HEK293 (cell line): ENCODE measurements at regions not wholly inside any gene's neighbourhood (a gene's known extent, or its start where the extent isn't known, plus 50 kb on each side); places are given as distances from the start of the nearest gene placed in this dataset.

Experiments used
- CTCF ChIA-PET: fragments of 350-600 bp; formaldehyde crosslinking; extraction: SDS; loops from one replicate; lab custom pipeline; 2021; ENCODE audit warnings: antibody characterized with exemption; lab: Yijun Ruan, JAX
- POLR2A ChIA-PET: fragments of 300-600 bp; formaldehyde crosslinking; extraction: SDS; loops from one replicate; lab custom pipeline; 2020; ENCODE audit warnings: antibody characterized with exemption, inconsistent platforms; lab: Yijun Ruan, JAX
- H3K27ac ChIP-seq: fragments of 200-500 bp; sonication (Bioruptor generic); 2 replicates; pipeline ENCODE4 v1.5.1; 2014; ENCODE audit warnings: low read depth, low read length, control low read depth, inconsistent platforms; ENCODE audit errors: extremely low read depth
- H3K36me3 ChIP-seq, 2 experiments: fragments of 200-500 bp in 1 of 2; sonication (Bioruptor generic) in 1 of 2; 1 replicate in 1 of 2; 2 replicates in 1 of 2; pipeline ENCODE4 v1.5.1; 2014 to 2017; ENCODE audit warnings: inconsistent platforms in 2 of 2, low read length in 2 of 2; ENCODE audit not compliant: control insufficient read depth in 2 of 2, insufficient read depth in 1 of 2
- H3K4me1 ChIP-seq: fragments of 200-500 bp; sonication (Bioruptor generic); 2 replicates; pipeline ENCODE4 v1.5.1; 2014; ENCODE audit warnings: mild to moderate bottlenecking, low read length, inconsistent platforms; ENCODE audit not compliant: control insufficient read depth, insufficient read depth
- H3K4me3 ChIP-seq: 2 replicates; pipeline ENCODE4 v1.5.1; 2011; ENCODE audit warnings: low read depth, mild to moderate bottlenecking, control low read depth, low read length, moderate library complexity
- H3K9me3 ChIP-seq: fragments of 200-500 bp; sonication (Bioruptor generic); 2 replicates; pipeline ENCODE4 v1.5.1; 2014; ENCODE audit warnings: low read depth, low read length, inconsistent platforms; ENCODE audit not compliant: control insufficient read depth, insufficient read depth
- AEBP2 ChIP-seq: fragments of 450-650 bp; formaldehyde crosslinking; IDR thresholded peaks from 2 replicates; pipeline ENCODE4 v1.5.1; 2016; ENCODE audit warnings: missing biosample characterization, missing genetic modification characterization, borderline replicate concordance
- FEZF1 ChIP-seq: fragments of 450-650 bp; formaldehyde crosslinking; IDR thresholded peaks from 2 replicates; pipeline ENCODE4 v1.5.1; 2016; ENCODE audit warnings: missing biosample characterization, missing genetic modification characterization
- HOXD13 ChIP-seq: sonication (generic); formaldehyde crosslinking; IDR thresholded peaks from 2 replicates; pipeline ENCODE4 v1.8.0; 2022; ENCODE audit warnings: missing genetic modification reagents, borderline replicate concordance
- KLF1 ChIP-seq: fragments of 450-650 bp; formaldehyde crosslinking; IDR thresholded peaks from 2 replicates; pipeline ENCODE4 v1.5.1; 2016; ENCODE audit warnings: missing biosample characterization, missing genetic modification characterization
- OSR2 ChIP-seq: fragments of 450-650 bp; formaldehyde crosslinking; IDR thresholded peaks from 2 replicates; pipeline ENCODE4 v1.5.1; 2016; ENCODE audit warnings: missing biosample characterization, missing genetic modification characterization
- ZBTB1 ChIP-seq: fragments of 450-650 bp; formaldehyde crosslinking; IDR thresholded peaks from 2 replicates; pipeline ENCODE4 v1.5.1; 2016; ENCODE audit warnings: missing biosample characterization, missing genetic modification characterization
- ZBTB21 ChIP-seq: fragments of 450-650 bp; formaldehyde crosslinking; IDR thresholded peaks from 2 replicates; pipeline ENCODE4 v1.5.1; 2017; ENCODE audit warnings: missing biosample characterization, missing genetic modification characterization
- ZBTB6 ChIP-seq: fragments of 450-650 bp; formaldehyde crosslinking; IDR thresholded peaks from 2 replicates; pipeline ENCODE4 v1.5.1; 2017; ENCODE audit warnings: missing biosample characterization, missing genetic modification characterization
- ZIC2 ChIP-seq: fragments of 450-650 bp; formaldehyde crosslinking; IDR thresholded peaks from 2 replicates; pipeline ENCODE4 v1.5.1; 2016; ENCODE audit warnings: missing biosample characterization, missing genetic modification characterization
- ZNF140 ChIP-seq: fragments of 450-650 bp; formaldehyde crosslinking; IDR thresholded peaks from 2 replicates; pipeline ENCODE4 v1.5.1; 2016; ENCODE audit warnings: missing biosample characterization, missing genetic modification characterization
- ZNF211 ChIP-seq: fragments of 450-650 bp; formaldehyde crosslinking; IDR thresholded peaks from 2 replicates; pipeline ENCODE4 v1.5.1; 2016; ENCODE audit warnings: low read depth, missing biosample characterization, missing genetic modification characterization
- ZNF221 ChIP-seq: fragments of 450-650 bp; formaldehyde crosslinking; IDR thresholded peaks from 2 replicates; pipeline ENCODE4 v1.5.1; 2017; ENCODE audit warnings: missing biosample characterization, missing genetic modification characterization, borderline replicate concordance
- ZNF223 ChIP-seq: fragments of 450-650 bp; formaldehyde crosslinking; IDR thresholded peaks from 2 replicates; pipeline ENCODE4 v1.5.1; 2016; ENCODE audit warnings: missing biosample characterization, missing genetic modification characterization
- ZNF311 ChIP-seq: fragments of 450-650 bp; formaldehyde crosslinking; IDR thresholded peaks from 2 replicates; pipeline ENCODE4 v1.5.1; 2017; ENCODE audit warnings: missing biosample characterization, missing genetic modification characterization, borderline replicate concordance
- ZNF324 ChIP-seq: fragments of 450-650 bp; formaldehyde crosslinking; IDR thresholded peaks from 2 replicates; pipeline ENCODE4 v1.5.1; 2016; ENCODE audit warnings: missing biosample characterization, missing genetic modification characterization
- ZNF391 ChIP-seq: fragments of 450-650 bp; formaldehyde crosslinking; IDR thresholded peaks from 2 replicates; pipeline ENCODE4 v1.5.1; 2016; ENCODE audit warnings: low read depth, missing biosample characterization, missing genetic modification characterization, borderline replicate concordance
- ZNF600 ChIP-seq: fragments of 450-650 bp; formaldehyde crosslinking; IDR thresholded peaks from 2 replicates; pipeline ENCODE4 v1.5.1; 2016; ENCODE audit warnings: missing biosample characterization, missing genetic modification characterization
- ZNF623 ChIP-seq: fragments of 450-650 bp; formaldehyde crosslinking; IDR thresholded peaks from 2 replicates; pipeline ENCODE4 v1.5.1; 2016; ENCODE audit warnings: missing biosample characterization, missing genetic modification characterization
- ZSCAN16 ChIP-seq: fragments of 450-650 bp; formaldehyde crosslinking; IDR thresholded peaks from 2 replicates; pipeline ENCODE4 v1.5.1; 2016; ENCODE audit warnings: missing biosample characterization, missing genetic modification characterization
- TF ChIP-seq, protein P1 (sequence below): sonication (generic); formaldehyde crosslinking; IDR thresholded peaks from 2 replicates; pipeline ENCODE4 v1.8.1; 2022; ENCODE audit warnings: mild to moderate bottlenecking, moderate library complexity, missing genetic modification reagents
- TF ChIP-seq, protein P2 (sequence below): fragments of 450-650 bp; formaldehyde crosslinking; IDR thresholded peaks from 2 replicates; pipeline ENCODE4 v1.5.1; 2017; ENCODE audit warnings: missing biosample characterization, missing genetic modification characterization

- Histone ChIP-seq H3K36me3 (no peaks in the 10 kb centered on the region), H3K27ac (no peak overlapping the region), H3K4me1 (no peaks in the 10 kb centered on the region), H3K4me3 (no peak overlapping the region), H3K9me3 (no peaks in the 10 kb centered on the region)
- CTCF ChIA-PET = no interaction called here
- TF ChIP-seq ZBTB21 (tag by site-specific recombination) (no peak), ZNF600 (tag by site-specific recombination) (no peak), AEBP2 (tag by site-specific recombination) (no peak), ZBTB1 (tag by site-specific recombination) (no peak), ZNF311 (tag by site-specific recombination) (no peak), ZIC2 (tag by site-specific recombination) (no peak), ZNF391 (no peak), ZNF223 (tag by site-specific recombination) (no peak), ZNF324 (tag by site-specific recombination) (no peak), ZNF211 (tag by site-specific recombination) (no peak), ZBTB6 (tag by site-specific recombination) (no peak), ZNF623 (tag by site-specific recombination) (no peak), ZSCAN16 (tag by site-specific recombination) (no peak), KLF1 (tag by site-specific recombination) (no peak), ZNF221 (no peak), ZNF140 (tag by site-specific recombination) (no peak)
- TF ChIP-seq, protein P1, sequence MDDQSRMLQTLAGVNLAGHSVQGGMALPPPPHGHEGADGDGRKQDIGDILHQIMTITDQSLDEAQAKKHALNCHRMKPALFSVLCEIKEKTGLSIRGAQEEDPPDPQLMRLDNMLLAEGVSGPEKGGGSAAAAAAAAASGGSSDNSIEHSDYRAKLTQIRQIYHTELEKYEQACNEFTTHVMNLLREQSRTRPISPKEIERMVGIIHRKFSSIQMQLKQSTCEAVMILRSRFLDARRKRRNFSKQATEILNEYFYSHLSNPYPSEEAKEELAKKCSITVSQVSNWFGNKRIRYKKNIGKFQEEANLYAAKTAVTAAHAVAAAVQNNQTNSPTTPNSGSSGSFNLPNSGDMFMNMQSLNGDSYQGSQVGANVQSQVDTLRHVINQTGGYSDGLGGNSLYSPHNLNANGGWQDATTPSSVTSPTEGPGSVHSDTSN (CRISPR knock-in tag) = no peak
- TF ChIP-seq, protein P2, sequence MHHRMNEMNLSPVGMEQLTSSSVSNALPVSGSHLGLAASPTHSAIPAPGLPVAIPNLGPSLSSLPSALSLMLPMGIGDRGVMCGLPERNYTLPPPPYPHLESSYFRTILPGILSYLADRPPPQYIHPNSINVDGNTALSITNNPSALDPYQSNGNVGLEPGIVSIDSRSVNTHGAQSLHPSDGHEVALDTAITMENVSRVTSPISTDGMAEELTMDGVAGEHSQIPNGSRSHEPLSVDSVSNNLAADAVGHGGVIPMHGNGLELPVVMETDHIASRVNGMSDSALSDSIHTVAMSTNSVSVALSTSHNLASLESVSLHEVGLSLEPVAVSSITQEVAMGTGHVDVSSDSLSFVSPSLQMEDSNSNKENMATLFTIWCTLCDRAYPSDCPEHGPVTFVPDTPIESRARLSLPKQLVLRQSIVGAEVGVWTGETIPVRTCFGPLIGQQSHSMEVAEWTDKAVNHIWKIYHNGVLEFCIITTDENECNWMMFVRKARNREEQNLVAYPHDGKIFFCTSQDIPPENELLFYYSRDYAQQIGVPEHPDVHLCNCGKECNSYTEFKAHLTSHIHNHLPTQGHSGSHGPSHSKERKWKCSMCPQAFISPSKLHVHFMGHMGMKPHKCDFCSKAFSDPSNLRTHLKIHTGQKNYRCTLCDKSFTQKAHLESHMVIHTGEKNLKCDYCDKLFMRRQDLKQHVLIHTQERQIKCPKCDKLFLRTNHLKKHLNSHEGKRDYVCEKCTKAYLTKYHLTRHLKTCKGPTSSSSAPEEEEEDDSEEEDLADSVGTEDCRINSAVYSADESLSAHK = no peak
- POLR2A ChIA-PET = no interaction called here
These were observed 216.4 kb upstream of the MAP3K1 start for GRCh38 chr5:56598941-56599340.

DNA sequence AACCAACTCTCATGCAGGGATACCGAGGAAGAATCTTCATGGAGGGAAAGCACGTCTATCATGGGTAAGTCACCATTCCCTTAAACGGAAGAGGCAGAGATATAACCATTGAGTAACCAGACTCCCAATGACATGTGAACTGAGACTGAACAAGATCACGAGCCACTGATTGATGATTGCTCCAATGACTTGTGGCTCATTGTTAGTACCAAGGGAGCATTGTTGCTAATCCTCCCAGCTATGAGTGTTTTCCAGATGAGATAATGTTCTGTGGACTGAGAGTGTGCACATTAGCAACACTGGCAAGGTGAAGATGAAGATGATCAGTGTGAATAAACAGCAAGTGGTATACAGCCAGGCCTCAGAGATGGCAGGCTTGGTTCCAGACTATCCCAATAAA, 219.2 kb upstream of the MAP3K1 start:
- Histone ChIP-seq H3K36me3 (no peaks in the 10 kb centered on the region), H3K27ac (no peak overlapping the region), H3K9me3 (no peaks in the 10 kb centered on the region), H3K4me3 (no peak overlapping the region)
- ChIA-PET CTCF (interaction anchor here (0.5 to 0.6 kb wide), 3 partner anchors 13 to 680 kb away, joined by 3 read pairs; no protein-coding TSS in a partner anchor), POLR2A (no interaction called here)
- TF ChIP-seq OSR2 = no peak
- no peak for TF ChIP-seq FEZF1 (tag by site-specific recombination)
- no peak for TF ChIP-seq HOXD13 (CRISPR knock-in tag)
- TF ChIP-seq, all 188 proteins: peak for 0
- H3K4me1 ChIP-seq = no peaks in the 10 kb centered on the region
